ENCODE measurements at regions not wholly inside any gene's neighbourhood (a gene's known extent, or its start where the extent isn't known, plus 50 kb on each side); places are given as distances from the start of the nearest gene placed in this dataset.
A peak's percentile ranks its signal among the peaks of the same experiment; 100 is the strongest.

DNA sequence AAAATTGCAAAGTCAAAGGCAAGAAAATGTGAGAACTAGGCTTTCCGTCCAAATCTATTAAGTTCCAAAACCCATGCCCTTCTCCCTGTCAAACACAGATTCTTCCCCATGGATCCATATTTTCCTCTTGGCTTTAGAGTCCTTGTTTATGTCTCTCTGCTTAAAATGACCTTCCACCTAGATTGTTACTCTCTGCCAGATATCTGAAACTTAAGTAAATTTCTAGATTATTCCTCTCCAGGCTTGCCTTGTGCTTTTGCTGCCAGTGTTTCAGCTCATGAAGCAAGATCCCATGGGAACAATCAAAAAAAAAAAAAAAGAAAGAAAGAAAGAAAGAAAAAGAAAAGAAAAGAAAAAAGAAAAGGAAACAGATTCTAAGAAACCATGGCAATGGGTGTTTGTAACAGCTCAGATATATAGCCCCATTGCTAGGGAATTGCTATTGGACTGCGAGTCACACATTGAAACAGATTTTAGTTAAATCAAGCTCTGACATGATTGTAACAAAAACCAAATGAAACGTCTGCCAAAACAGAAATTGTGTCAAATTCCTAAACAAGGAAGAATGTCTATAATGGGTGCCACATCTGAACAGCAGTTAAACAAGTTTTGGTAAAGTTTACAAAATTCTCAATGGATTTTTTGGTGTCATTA is 660.7 kb upstream of the CNTNAP5 start:
- no peak for FAIRE-seq
- H3K27ac Mint-ChIP-seq (ENCODE audit: unreplicated experiment): no peak overlapping the region

DNA sequence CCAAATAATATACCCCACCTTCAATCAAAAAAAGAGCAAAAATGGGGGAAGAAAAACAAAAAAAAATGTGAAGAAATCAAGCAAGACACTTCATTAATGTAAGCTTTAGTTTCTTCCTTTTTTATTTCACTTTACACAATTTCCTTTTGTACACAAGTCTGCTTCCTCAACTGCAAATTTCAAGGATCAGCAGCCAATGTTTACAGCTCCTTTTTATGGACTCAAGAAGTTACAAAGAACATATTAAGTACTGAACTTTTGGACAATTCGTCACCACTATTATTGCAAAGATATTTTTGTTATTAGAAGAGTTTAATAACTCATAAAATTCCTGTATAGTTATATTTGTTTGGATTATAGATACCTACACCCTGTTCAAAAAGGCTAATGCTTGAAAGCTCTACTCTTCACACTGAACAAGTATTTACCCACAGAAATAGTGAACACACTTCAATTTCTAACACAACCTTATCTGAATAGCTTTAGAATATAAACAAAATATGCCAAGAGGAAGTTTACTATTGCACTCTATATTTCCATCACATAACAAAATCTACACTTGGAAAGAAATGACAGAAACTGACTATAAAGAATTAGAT is 658.7 kb upstream of the CNTNAP5 start:
- H3K4me1 Mint-ChIP-seq (ENCODE audit: low read depth, unreplicated experiment): peaks cover 8% of the 10 kb centered on the region
- H4K20me1 ChIP-seq (ENCODE audit: insufficient read depth, low read length): no peaks in the 10 kb centered on the region
- no peak overlapping the region for H3K9ac ChIP-seq (ENCODE audit: low read length)
- H3K9me3 ChIP-seq (ENCODE audit: insufficient read depth, low read depth, low read length): peaks cover under 1% of the 10 kb centered on the region
- H3K79me2 ChIP-seq (ENCODE audit: insufficient read depth, low read length): no peaks in the 10 kb centered on the region
- H2AFZ ChIP-seq (ENCODE audit: low read depth, low read length): no peak overlapping the region
- no peaks in the 10 kb centered on the region for H3K36me3 Mint-ChIP-seq (ENCODE audit: low read depth, unreplicated experiment)
- no peaks in the 10 kb centered on the region for H3K9me3 Mint-ChIP-seq (ENCODE audit: unreplicated experiment)
- no peak for TF ChIP-seq EZH2 (IDR thresholded peaks at IDR 0.05; ENCODE audit: insufficient read depth, low read length)
- FAIRE-seq: no peak
- H3K27me3 Mint-ChIP-seq (ENCODE audit: low read depth, unreplicated experiment): no peaks in the 10 kb centered on the region
- DNase-seq (ENCODE audit: low read depth): no peak
- H3K27me3 ChIP-seq (ENCODE audit: insufficient read depth, low read length): no peaks in the 10 kb centered on the region
- H3K27ac ChIP-seq (ENCODE audit: low read depth, low read length): no peak overlapping the region
- no peak overlapping the region for H3K4me3 ChIP-seq (ENCODE audit: insufficient read depth, low read depth, low read length)
- no peak overlapping the region for H3K4me3 Mint-ChIP-seq (ENCODE audit: unreplicated experiment)
- no peak overlapping the region for H3K27ac Mint-ChIP-seq (ENCODE audit: unreplicated experiment)
- no peaks in the 10 kb centered on the region for H3K36me3 ChIP-seq (ENCODE audit: insufficient read depth, low read length)
- no peak overlapping the region for H3K4me2 ChIP-seq (ENCODE audit: low read length)
- H3K4me1 ChIP-seq (ENCODE audit: insufficient read depth, low read length): no peaks in the 10 kb centered on the region

More for the DNA sequence above, 660.7 kb upstream of the CNTNAP5 start:
- H3K27ac ChIP-seq (ENCODE audit: low read depth, low read length): no peak overlapping the region
- H3K9ac ChIP-seq (ENCODE audit: low read length): no peak overlapping the region
- H2AFZ ChIP-seq (ENCODE audit: low read depth, low read length): no peak overlapping the region
- Mint-ChIP-seq H3K9me3 (ENCODE audit: unreplicated experiment) (peaks cover 8% of the 10 kb centered on the region), H3K36me3 (ENCODE audit: low read depth, unreplicated experiment) (no peaks in the 10 kb centered on the region), H3K4me3 (ENCODE audit: unreplicated experiment) (no peak overlapping the region), H3K27me3 (ENCODE audit: low read depth, unreplicated experiment) (no peaks in the 10 kb centered on the region), H3K4me1 (ENCODE audit: low read depth, unreplicated experiment) (peaks cover 3% of the 10 kb centered on the region)
- no peaks in the 10 kb centered on the region for H3K4me1 ChIP-seq (ENCODE audit: insufficient read depth, low read length)
- no peaks in the 10 kb centered on the region for H3K27me3 ChIP-seq (ENCODE audit: insufficient read depth, low read length)
- DNase-seq (ENCODE audit: low read depth): no peak
- no peaks in the 10 kb centered on the region for H3K9me3 ChIP-seq (ENCODE audit: insufficient read depth, low read depth, low read length)
- H4K20me1 ChIP-seq (ENCODE audit: insufficient read depth, low read length): no peaks in the 10 kb centered on the region
- no peak overlapping the region for H3K4me3 ChIP-seq (ENCODE audit: insufficient read depth, low read depth, low read length)
- H3K79me2 ChIP-seq (ENCODE audit: insufficient read depth, low read length): no peaks in the 10 kb centered on the region
- no peaks in the 10 kb centered on the region for H3K36me3 ChIP-seq (ENCODE audit: insufficient read depth, low read length)
- TF ChIP-seq, protein P1, sequence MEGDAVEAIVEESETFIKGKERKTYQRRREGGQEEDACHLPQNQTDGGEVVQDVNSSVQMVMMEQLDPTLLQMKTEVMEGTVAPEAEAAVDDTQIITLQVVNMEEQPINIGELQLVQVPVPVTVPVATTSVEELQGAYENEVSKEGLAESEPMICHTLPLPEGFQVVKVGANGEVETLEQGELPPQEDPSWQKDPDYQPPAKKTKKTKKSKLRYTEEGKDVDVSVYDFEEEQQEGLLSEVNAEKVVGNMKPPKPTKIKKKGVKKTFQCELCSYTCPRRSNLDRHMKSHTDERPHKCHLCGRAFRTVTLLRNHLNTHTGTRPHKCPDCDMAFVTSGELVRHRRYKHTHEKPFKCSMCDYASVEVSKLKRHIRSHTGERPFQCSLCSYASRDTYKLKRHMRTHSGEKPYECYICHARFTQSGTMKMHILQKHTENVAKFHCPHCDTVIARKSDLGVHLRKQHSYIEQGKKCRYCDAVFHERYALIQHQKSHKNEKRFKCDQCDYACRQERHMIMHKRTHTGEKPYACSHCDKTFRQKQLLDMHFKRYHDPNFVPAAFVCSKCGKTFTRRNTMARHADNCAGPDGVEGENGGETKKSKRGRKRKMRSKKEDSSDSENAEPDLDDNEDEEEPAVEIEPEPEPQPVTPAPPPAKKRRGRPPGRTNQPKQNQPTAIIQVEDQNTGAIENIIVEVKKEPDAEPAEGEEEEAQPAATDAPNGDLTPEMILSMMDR (IDR thresholded peaks at IDR 0.05; ENCODE audit: insufficient read depth, low read depth, low read length): no peak
- TF ChIP-seq EZH2 (IDR thresholded peaks at IDR 0.05; ENCODE audit: insufficient read depth, low read length): no peak
- H3K4me2 ChIP-seq (ENCODE audit: low read length): no peak overlapping the region

DNA sequence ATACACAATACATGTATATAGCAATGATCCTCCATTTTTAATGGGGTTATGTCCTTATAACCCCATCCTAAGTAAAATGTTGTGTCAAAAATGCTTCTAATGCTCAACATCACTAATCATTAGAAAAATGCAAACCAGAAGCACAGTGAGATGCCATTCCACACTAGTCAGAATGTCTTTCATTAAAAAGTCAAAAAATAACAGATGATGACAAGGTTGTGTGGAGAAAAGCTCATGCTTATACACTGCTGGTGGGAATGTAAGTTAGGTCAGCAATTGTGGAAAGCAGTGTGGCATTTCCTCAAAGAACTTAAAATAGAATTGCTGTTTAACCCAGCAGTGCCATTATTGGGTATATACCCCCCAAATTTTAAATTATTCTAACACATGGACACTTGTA is 654.9 kb upstream of the CNTNAP5 start:
- no peaks in the 10 kb centered on the region for H3K79me2 ChIP-seq (ENCODE audit: insufficient read depth, low read length)
- no peak overlapping the region for H3K9ac ChIP-seq (ENCODE audit: low read length)
- H3K27me3 Mint-ChIP-seq (ENCODE audit: low read depth, unreplicated experiment): no peaks in the 10 kb centered on the region
- peaks cover 3% of the 10 kb centered on the region for H3K9me3 ChIP-seq (ENCODE audit: insufficient read depth, low read depth, low read length)
- no peak overlapping the region for H3K4me3 Mint-ChIP-seq (ENCODE audit: unreplicated experiment)
- H3K4me3 ChIP-seq (ENCODE audit: insufficient read depth, low read depth, low read length): no peak overlapping the region
- no peak overlapping the region for H2AFZ ChIP-seq (ENCODE audit: low read depth, low read length)
- no peaks in the 10 kb centered on the region for H3K4me1 ChIP-seq (ENCODE audit: insufficient read depth, low read length)
- DNase-seq (ENCODE audit: low read depth): no peak
- no peak overlapping the region for H3K4me2 ChIP-seq (ENCODE audit: low read length)
- H3K27ac ChIP-seq (ENCODE audit: low read depth, low read length): no peak overlapping the region
- no peaks in the 10 kb centered on the region for H4K20me1 ChIP-seq (ENCODE audit: insufficient read depth, low read length)
- H3K36me3 ChIP-seq (ENCODE audit: insufficient read depth, low read length): no peaks in the 10 kb centered on the region
- no peak for TF ChIP-seq EZH2 (IDR thresholded peaks at IDR 0.05; ENCODE audit: insufficient read depth, low read length)
- TF ChIP-seq, protein P1 (IDR thresholded peaks at IDR 0.05; ENCODE audit: insufficient read depth, low read depth, low read length): no peak
- peak overlapping the region; percentile 42 for H3K27ac Mint-ChIP-seq (ENCODE audit: unreplicated experiment)
- H3K4me1 Mint-ChIP-seq (ENCODE audit: low read depth, unreplicated experiment): peaks cover 5% of the 10 kb centered on the region
- H3K9me3 Mint-ChIP-seq (ENCODE audit: unreplicated experiment): no peaks in the 10 kb centered on the region
- H3K27me3 ChIP-seq (ENCODE audit: insufficient read depth, low read length): no peaks in the 10 kb centered on the region
- no peak for FAIRE-seq
- H3K36me3 Mint-ChIP-seq (ENCODE audit: low read depth, unreplicated experiment): no peaks in the 10 kb centered on the region
